ENCODE measurements at regions not wholly inside any gene's neighbourhood (a gene's known extent, or its start where the extent isn't known, plus 50 kb on each side); places are given as distances from the start of the nearest gene placed in this dataset.

DNA sequence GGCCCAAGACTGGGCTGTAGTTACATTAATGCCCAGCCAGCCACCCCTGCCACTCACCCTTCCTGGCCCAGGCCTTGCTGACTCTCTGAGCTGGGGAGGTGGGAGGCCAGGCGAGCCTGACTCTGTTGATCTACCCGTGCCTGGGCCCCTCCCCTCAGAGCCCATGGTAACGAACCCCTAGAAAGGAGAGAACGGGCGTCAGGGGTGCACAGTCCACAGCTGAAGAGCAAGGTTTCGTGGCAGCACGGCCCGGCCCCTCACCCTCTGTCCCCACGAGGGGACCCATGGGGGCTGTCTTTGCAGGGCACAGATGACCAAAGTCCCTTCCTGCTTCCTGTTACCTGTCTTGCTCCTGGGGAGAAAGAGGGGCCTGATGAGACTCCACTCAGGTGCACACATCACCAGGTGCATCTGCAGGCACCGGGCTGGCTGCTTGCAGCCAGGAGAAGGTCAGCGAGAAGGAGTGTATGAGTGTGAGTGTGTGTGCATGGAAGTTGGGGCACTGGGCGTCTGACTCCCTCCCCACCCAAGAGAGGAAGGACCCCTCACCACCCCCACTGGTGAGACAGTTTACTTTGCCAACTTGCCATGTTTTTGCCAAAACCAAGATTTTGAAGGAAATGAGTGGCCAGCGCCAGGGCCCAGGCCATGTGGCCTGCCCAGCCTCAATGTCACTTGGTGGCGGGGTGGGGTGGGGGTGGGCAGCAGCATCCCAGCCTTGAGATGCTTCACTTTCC lies 359.1 kb downstream of the SEC14L1 start:
- ATAC-seq (ENCODE audit: poor library complexity): no peak
- intact Hi-C loops (cut with DNase I): no loop called here
- no peak for DNase-seq

DNA sequence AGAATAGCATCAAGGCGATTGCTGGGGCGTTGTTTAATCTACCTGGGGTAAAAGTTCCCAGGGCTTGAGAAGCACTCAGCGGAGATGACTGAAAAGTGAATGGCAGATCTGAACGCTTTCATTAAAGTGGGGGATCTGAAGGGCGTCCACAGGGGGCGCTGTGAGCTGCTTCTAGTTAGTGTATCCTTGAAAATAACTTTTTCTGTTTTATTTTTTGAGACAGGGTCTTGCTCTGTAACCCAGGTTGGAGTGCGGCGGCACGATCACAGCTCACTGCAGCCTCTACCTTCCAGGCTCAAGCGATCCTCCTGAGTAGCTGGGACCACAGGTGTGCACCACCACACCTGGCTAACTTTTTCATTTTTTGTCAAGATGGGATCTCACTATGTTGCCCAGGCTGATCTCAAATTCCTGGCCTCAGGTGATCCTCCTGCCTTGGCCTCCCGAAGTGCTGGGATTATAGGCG lies 360.4 kb downstream of the SEC14L1 start:
- intact Hi-C loops (cut with DNase I): no loop called here
- no peak for ATAC-seq (ENCODE audit: poor library complexity)

DNA sequence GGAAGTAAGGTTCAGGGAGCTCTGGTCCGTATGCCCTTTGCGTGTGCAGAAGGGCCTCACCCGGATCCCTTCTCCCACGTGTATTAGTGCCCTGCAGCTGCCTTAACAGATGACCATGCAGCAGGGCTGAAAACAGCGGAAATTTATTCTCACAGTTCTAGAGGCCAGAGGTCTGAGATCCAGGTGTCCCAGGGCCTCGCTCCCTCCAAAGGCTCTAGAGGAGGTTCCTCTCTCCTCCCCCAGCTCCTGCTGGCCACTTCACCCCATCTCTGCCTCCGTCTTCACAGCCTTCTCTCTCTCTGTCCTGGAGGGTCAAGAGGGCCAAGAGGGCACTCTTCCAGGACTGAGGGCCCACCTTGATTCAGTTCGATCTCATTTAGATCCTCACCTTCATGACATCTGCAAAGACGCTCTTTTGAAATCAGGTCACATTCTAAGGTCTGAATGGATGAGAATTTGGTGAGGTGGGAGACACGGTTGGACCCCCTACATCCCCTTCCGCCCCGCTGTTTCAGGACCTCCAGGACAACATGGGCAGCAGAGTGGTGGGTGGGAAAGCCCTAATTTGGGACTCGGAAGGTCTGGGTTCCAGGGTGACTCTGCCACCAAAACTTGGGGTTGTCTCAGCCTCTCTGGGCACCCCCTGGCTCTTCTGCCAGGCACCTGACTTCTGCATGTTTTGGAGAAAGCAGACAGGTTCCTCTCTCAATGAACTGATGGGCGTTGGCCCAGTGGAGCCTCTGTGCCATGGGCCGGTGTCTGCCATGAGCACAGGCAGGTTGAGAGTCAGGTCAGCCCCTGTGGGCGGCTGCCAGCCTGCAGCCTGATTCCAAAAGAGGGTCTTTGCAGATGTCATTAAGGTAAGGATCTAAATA lies 361.2 kb downstream of the SEC14L1 start:
- intact Hi-C loops (cut with DNase I): no loop called here
- no peak for DNase-seq
- no peak for ATAC-seq (ENCODE audit: poor library complexity)

More for the DNA sequence above, 360.4 kb downstream of the SEC14L1 start:
- no peak for DNase-seq

DNA sequence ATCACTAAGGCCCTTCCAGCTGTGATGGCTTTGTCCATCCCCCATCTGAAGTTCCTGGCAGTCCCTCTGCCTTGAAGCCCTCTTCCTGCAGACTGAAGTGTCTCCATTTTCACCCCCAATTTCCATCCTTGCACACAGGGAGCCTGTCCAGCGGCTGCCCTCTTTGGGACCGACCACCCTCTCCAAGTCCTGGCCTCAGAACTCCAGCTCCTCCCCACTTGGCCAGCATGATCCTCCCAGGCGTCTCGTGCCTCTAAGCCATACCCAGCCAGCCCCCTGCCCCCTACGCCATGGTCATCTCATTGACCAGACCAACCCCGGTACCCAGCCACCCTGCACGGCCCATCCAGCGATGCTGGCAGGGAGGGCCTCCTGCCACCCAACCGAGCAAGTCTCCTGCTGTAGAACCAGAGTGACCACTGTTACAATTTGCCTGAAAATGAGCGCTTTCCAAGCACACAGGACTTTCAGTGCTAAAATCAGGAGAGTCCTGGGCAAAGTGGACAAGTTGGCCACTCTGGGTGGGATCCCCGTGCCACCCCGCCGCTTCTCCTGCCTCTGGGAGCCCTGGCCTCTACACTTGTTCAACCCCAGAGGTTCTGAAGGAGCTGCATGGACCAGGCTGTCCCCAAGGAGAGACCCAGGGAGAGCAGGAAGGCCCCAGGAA lies 362.0 kb downstream of the SEC14L1 start:
- DNase-seq: no peak
- ATAC-seq (ENCODE audit: poor library complexity): no peak
- intact Hi-C loops (cut with DNase I): no loop called here

DNA sequence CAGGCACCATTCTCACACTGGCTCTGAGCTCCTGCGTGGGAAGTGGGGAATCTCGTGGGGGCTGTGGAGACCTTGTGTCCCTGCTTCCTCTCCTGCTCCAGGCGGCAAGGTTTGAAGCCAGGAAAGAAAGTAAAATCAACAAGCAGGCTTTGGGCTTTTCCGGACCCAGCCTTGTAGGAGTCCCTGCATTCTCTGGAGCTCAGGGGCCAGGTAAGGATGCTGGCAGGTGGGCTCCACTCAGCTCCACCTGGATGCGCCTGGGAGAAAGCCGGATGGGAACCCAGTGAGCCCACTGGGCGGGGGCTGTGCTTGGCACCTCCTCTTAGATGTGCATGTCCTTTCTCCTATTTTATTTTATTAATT lies 362.5 kb downstream of the SEC14L1 start:
- intact Hi-C loops (cut with DNase I): no loop called here
- no peak for ATAC-seq (ENCODE audit: poor library complexity)
- DNase-seq: no peak

DNA sequence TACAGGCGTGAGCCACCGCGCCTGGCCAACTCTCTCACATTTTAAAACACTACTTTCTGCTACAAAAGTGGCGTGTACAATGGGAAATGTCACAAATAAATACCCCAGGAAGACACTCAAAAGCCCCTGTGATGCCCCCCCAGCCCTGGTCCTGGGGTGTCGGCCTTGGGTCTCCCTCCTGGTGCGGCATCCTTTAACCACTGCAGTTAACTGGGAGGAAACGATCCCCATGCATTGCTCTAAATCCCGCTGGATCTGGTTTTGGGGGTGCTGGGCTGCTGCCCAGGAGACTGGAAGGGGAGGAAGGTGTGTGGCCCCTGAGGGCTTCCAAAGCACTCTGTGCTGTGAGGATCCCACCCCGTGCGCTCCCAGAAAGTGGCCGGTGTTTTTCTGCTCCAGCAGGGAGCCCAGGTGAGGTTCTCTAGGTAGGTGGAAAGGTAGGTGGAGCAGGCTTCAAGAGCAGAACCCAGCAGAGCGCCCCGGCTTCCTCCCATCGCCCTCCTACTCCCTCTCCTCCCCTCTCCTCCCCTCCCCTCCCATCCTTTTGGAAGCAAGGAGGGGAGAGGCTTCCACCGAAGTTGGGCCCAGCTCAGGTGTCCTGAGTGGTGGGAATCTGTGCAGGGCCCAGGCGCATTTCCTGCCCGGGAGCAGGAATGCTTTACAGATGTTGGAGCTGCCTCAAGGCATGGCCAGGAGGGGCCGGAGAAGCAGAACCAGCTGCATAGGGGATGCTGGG lies 363.3 kb downstream of the SEC14L1 start:
- DNase-seq: no peak
- intact Hi-C loops (cut with DNase I): no loop called here
- no peak for ATAC-seq (ENCODE audit: poor library complexity)

DNA sequence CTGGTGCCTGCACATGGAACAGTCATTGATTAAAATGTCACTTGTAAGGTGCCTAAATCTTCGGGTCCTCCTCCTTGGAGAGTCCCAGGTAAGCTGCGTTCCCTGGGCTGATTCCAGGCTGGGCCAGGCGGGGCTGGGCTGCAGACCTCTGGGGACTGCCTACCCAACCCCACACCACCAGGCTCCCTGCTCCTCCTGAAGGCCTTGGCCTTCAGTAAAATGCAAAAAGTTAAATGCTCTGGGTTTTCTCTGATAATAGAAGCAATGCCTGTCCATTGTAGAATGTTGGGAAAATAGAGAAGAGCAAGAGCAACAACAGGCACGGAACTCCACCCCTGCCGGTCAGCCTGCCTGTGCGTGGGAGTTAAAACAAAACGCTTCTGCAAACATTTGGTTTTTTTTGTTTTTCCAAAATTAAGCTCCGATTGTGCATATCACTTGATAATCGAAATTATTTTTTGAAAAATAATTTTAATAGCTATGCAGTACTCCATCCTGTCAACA lies 363.9 kb downstream of the SEC14L1 start:
- DNase-seq (no peak), ATAC-seq (ENCODE audit: poor library complexity) (no peak)
- intact Hi-C loops (cut with DNase I): no loop called here

DNA sequence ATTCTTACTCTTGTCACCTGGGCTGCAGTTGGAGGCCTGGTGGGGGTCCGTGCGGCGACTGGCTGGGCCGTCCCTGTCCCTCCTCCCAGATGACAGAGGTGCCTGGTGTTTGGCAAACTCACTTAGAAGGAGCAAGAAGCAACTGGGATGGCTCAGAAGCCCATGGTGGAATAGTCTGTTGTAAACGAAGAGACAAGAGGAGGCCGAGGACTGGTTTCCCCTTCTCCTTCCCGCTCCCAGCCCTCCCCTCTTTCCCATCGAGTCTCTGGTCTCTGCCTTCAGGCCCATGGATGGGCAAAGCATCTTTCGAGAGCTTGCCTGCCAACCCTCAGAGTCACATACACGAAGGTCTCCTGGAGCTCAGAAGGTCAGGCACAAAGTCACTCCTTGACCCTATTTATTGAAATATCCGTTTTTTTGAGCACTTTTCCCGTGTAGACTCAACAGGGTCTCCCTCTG lies 364.4 kb downstream of the SEC14L1 start:
- DNase-seq (no peak), ATAC-seq (ENCODE audit: poor library complexity) (no peak)
- intact Hi-C loops (cut with DNase I): no loop called here

DNA sequence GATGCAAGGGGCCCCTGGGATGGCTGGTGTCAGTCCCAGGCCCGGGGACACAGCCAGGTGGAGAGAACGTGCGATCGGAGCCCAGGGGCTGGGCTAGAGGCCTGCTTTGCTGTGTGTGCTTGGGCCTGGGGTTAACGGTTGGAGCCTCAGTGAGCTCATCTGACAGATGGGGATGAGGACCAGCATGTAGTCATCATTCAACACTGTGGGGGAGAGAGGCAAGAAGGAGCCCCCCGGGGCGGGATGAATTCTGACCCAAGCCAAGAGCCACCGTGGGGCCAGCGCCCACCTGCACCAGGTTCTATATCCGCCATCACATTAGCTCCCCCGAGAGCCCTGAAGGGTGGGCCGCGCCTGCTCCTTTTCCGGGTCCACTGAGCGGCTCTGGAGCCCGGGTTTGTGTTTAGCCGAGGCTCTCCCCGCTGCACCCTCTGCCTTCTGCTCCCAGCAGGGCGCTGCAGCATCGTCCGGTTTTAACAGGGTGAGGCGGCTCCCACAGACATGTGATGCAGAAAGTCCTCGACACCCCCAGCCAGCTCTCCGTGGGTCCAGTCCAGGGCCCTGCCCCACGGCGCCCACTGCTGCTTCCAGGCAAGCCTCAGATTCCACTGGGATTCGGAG lies 365.7 kb downstream of the SEC14L1 start:
- DNase-seq: no peak
- peak; percentile 25 for ATAC-seq (ENCODE audit: poor library complexity)
- intact Hi-C loops (cut with DNase I): no loop called here

DNA sequence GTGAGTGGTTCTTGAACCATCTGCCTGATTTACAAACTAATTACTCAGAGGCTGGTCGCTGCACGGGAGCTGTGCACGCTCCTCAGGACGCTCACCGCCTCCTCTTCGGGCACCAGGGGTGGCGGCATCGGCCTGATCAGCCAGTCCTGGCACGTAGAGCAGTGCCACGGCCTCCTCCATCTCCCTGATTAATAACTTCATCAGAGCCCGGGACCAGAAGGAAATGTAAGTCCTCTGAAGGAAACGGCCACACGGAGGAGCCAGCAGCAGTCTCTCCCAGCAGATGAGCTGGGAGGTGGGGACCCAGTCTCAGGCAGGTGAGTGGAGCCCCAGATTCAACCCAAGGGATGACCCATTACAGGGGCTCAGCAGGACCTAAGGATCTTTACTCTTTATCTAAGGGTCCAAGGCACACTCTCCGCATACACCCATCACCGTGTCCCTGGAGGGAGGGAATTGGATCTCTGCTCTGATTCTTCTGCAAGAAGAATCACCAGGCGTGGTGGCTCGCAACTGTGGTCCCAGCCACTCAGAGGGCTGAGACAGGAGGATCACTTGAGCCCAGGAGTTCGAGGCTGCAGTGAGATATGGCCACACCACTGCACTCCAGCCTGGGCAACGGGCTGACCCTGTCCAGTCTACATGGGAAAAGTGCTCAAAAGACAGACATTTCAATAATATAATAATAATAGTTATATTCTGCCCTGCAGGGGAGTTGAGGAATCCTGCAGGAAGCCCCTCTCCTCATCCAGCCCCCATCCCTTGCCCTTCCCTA lies 366.5 kb downstream of the SEC14L1 start:
- intact Hi-C loops (cut with DNase I): no loop called here
- ATAC-seq (ENCODE audit: poor library complexity): peak; percentile 18
- DNase-seq: no peak

DNA sequence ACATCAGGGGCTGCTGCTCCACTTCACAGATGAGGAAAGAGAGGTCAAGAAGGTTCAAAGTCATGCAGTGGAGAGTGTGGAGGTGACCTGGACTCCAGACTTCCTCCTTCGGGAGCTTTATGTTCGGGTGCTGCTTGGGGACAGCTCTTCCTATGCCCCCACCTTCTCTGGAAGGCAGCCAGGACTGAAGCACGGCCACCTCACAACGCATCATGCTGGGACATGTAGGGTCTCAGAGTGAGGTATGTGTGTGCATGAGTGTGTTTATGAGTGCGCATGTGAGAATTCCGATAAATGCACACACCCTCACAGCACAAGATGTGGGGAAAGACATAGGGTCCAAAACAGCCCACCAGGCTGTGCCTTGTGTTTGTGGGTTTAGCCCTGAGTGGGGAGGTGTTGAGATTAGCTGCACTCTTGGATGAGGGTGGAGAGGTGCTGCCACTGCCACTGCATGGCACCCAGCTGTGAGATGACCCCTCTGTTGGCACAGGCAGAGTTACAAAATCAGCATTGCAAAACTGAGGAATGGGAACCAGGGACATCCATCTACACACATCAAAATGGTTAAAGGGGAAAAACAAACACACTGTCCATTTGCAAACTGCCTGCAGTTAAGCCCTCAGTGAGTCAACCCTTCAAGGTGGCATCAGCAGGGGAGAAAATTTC lies 367.4 kb downstream of the SEC14L1 start:
- intact Hi-C loops (cut with DNase I): no loop called here
- DNase-seq (no peak), ATAC-seq (ENCODE audit: poor library complexity) (no peak)

DNA sequence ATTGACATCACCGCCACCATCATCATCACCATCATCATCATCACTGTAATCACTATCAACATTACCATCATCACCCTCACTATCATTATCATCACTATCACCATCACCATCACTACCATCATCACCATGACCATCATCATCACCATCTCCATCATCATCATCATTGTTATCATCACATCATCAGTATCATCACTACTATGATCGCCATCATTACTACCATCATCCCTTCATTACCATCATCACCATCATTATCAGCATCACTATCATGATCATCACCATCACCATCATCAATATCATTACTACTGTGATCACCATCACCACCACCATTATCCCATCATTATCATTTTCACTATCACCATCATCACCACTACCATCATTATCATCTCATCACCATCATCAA lies 368.3 kb downstream of the SEC14L1 start:
- DNase-seq: no peak
- no peak for ATAC-seq (ENCODE audit: poor library complexity)
- intact Hi-C loops (cut with DNase I): no loop called here

DNA sequence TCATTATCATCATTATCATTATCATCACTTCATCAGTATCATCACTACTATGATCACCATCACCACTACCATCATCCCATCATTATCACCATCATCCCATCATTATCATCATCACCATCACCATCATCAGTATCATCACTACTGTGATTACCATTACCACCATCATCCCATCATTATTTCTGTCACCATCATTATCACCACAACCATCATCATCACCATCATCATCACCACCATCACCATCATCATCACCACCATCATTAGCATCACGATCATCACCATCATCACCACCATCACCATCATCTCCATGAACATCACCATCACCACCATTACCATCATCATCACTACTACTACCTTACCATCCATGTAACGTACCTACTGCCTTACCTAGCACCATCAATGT lies 368.8 kb downstream of the SEC14L1 start:
- ATAC-seq (ENCODE audit: poor library complexity) (no peak), DNase-seq (no peak)
- intact Hi-C loops (cut with DNase I): no loop called here

DNA sequence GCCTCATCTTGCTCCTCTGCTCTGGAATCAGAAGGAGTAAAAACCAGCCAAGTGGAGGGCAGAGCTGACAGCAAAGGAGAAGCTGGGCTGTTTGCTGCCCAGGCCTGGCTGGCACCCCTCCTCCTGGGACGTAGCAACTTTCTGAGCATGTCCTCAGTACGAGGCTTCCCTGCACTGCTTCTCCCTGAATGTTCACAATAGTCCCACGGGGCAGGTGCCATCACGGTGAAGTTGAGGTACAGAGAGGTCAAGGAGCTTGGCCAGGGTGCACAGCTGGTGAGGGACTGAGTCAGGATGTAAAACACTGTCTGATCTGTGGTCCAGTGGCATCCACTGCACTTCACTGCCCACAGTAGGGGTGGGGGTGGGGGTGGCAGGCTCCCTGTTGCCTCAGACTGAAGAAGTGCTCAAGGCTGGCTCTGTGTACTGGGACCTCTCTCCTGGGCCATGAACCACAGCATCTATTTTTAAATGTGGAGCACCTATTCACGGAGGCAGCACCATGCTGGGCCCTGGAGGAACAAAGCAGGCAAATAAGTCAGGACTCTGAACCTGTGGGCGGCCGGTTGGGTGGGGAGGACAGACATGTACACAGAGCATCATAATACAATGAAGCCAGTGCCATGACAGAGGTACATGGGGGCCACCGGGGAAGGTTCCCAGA lies 369.5 kb downstream of the SEC14L1 start:
- ATAC-seq (ENCODE audit: poor library complexity) (no peak), DNase-seq (no peak)
- intact Hi-C loops (cut with DNase I): no loop called here

DNA sequence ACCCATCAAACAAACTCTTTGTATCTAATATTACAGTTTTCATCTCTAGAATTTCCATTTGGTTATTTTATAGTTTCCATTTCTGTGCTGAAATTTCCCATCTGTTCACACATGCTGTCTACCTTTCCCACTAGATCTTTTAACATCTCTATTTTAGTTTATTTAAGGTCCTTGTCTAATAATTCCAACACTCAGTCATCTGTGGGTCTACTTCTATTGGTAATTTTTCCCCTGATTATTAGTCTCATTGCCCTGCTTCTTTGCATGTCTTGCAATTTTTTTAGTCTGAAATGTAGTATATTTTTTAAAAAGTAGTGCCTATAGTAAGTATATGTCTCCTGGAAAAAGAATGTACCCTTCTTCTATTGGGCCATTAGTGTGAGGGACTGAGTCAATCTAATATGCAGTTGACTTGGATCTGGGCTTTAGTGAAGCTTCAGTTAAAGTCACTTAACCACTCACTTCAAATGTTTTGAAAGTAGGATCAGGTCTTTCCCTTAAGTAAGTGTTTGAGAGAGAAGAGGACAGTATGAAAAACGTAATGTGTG lies 370.8 kb downstream of the SEC14L1 start:
- ATAC-seq (ENCODE audit: poor library complexity) (no peak), DNase-seq (no peak)
- intact Hi-C loops (cut with DNase I): no loop called here

All from Right ventricle myocardium superior (tissue), 1 donor.